Upper lobe of right lung (tissue), 1 donor: ENCODE measurements at regions not wholly inside any gene's neighbourhood (a gene's known extent, or its start where the extent isn't known, plus 50 kb on each side); places are given as distances from the start of the nearest gene placed in this dataset.

Experiments
- ATAC-seq: fragments of 200-7000 bp; cut with Tn5 transposase; one replicate; pipeline ENCODE4 v1.9.1; 2020; ENCODE audit warnings: mild to moderate bottlenecking, moderate library complexity
- DNase-seq: peaks from one replicate; pipeline ENCODE4 v3.0.0-alpha.2; 2020
- H3K27ac ChIP-seq: fragments of 200-600 bp; one replicate; pipeline ENCODE4 v1.8.0; 2022
- H3K27me3 ChIP-seq: fragments of 200-600 bp; one replicate; pipeline ENCODE4 v1.8.0; 2022; ENCODE audit warnings: mild to moderate bottlenecking
- H3K36me3 ChIP-seq: fragments of 200-600 bp; one replicate; pipeline ENCODE4 v1.8.0; 2022
- H3K4me1 ChIP-seq: fragments of 200-600 bp; one replicate; pipeline ENCODE4 v1.8.0; 2022
- H3K4me3 ChIP-seq: fragments of 200-600 bp; one replicate; pipeline ENCODE4 v1.8.0; 2022; ENCODE audit warnings: mild to moderate bottlenecking
- H3K9me3 ChIP-seq: fragments of 200-600 bp; one replicate; pipeline ENCODE4 v1.8.0; 2022
- intact Hi-C: fragments of 100-400 bp; cut with DNase I; formaldehyde crosslinking; loops from one replicate; pipeline ENCODE4 v1.11.0; 2022
- TF ChIP-seq, protein P1 (sequence below): fragments of 200-600 bp; IDR thresholded peaks from one replicate; pipeline ENCODE4 v1.8.0; 2022; ENCODE audit warnings: antibody characterized with exemption
- donor health status: DM: no; HTN: yes; CAD: no; lungs with severe emphysema.

DNA sequence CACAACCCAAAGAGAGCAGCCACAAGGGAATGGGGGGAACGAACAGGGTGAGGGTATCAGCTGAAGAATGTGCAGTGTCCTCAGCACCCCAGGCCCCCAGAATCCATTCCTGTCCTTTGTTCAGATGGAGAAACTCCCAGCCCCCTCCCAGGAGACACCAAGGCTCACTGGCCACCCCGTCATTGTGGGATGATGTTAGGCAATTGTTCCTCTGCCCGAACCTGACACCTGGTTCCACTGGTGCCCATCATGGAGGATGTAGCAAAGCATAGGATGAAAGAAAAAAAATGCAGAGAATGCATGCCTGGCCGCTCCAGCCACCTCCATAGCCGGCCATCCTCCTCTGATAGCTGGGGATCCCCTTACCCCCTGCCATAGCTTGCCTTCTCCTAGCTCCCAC lies 197.3 kb upstream of the TWIST2 start:
- H3K27ac ChIP-seq = no peak overlapping the region
- no peaks in the 10 kb centered on the region for H3K36me3 ChIP-seq
- no peaks in the 10 kb centered on the region for H3K4me1 ChIP-seq
- ATAC-seq = no peak
- TF ChIP-seq, protein P1, sequence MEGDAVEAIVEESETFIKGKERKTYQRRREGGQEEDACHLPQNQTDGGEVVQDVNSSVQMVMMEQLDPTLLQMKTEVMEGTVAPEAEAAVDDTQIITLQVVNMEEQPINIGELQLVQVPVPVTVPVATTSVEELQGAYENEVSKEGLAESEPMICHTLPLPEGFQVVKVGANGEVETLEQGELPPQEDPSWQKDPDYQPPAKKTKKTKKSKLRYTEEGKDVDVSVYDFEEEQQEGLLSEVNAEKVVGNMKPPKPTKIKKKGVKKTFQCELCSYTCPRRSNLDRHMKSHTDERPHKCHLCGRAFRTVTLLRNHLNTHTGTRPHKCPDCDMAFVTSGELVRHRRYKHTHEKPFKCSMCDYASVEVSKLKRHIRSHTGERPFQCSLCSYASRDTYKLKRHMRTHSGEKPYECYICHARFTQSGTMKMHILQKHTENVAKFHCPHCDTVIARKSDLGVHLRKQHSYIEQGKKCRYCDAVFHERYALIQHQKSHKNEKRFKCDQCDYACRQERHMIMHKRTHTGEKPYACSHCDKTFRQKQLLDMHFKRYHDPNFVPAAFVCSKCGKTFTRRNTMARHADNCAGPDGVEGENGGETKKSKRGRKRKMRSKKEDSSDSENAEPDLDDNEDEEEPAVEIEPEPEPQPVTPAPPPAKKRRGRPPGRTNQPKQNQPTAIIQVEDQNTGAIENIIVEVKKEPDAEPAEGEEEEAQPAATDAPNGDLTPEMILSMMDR = no peak
- H3K27me3 ChIP-seq = no peaks in the 10 kb centered on the region
- H3K9me3 ChIP-seq = no peaks in the 10 kb centered on the region
- DNase-seq = no peak
- intact Hi-C loops = no loop called here
- H3K4me3 ChIP-seq = no peak overlapping the region

DNA sequence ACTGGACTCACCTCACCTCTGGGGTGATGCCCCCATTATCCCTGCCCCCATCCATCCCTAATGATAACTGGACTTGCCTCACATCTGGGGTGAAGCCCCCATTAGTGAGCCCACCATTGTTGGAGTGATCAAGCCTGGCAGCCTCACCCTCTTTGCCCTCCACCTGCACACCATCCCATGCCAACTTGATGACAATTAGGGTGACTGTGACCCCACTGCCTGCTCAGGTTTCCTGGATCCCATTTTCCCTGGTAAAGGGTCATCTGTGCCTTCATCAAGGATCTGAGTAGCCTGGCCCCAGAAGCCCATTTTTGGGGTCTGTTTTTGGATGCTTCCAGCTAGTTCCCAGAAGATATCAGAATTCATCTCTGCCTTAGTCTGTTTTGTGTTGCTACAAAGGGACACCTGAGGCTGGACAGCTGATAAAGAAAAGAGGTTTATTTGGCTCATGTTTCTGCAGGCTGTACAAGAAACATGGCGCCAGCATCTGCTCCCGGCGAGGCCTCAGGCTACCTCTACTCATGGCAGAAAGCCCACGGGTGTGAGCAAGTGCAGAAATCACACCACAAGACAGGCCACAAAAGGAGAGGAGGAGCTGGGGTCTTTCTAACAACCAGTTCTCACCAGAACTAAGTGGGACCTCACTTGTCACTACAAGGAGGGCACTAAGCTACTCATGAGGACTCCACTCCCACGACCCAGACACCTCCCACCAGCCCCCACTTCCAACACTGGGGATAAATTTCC lies 196.4 kb upstream of the TWIST2 start:
- DNase-seq = no peak
- H3K27ac ChIP-seq = no peak overlapping the region
- H3K36me3 ChIP-seq = no peaks in the 10 kb centered on the region
- no peak overlapping the region for H3K4me3 ChIP-seq
- intact Hi-C loops = no loop called here
- no peak for ATAC-seq
- no peaks in the 10 kb centered on the region for H3K27me3 ChIP-seq
- H3K9me3 ChIP-seq = no peaks in the 10 kb centered on the region
- TF ChIP-seq, protein P1 = no peak
- H3K4me1 ChIP-seq = no peaks in the 10 kb centered on the region

DNA sequence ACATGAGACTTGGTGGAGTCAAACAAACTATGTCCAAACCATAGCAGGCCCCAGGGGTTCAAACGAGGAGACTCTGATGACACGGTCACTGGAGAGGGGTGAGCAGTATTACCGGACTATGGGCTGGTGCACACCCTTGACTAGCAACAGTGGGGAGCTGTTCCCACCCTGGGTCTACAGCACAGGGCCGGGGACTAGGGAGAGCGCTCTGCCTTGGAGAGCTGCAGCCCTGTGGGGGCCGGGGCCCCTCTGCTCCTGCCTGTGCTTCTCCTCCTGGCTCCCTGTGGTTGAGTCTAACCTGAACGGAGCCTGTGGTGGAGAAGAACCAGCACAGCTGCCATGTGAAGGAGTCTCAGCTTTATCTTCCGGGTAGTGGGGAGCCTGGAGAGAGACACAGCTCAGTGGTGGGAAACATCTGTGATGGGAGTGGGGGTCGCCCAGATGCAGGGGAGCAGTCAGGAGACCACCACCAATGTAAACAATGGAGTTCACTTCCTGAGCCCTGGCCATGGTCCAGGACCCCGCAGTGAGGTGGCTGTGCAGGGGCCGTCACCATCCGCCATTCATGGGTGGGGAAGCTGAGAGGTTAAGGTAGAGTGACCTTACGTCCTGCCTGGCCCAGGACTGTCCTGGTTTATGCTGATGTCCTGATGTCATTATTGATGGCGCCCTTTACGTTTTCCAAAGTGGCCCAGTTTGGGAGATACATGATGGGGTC lies 195.7 kb upstream of the TWIST2 start:
- intact Hi-C loops = no loop called here
- TF ChIP-seq, protein P1 = no peak
- DNase-seq = no peak
- no peaks in the 10 kb centered on the region for H3K36me3 ChIP-seq
- H3K9me3 ChIP-seq = no peaks in the 10 kb centered on the region
- no peak overlapping the region for H3K27ac ChIP-seq
- H3K4me3 ChIP-seq = no peak overlapping the region
- no peaks in the 10 kb centered on the region for H3K27me3 ChIP-seq
- H3K4me1 ChIP-seq = no peaks in the 10 kb centered on the region
- ATAC-seq = no peak

DNA sequence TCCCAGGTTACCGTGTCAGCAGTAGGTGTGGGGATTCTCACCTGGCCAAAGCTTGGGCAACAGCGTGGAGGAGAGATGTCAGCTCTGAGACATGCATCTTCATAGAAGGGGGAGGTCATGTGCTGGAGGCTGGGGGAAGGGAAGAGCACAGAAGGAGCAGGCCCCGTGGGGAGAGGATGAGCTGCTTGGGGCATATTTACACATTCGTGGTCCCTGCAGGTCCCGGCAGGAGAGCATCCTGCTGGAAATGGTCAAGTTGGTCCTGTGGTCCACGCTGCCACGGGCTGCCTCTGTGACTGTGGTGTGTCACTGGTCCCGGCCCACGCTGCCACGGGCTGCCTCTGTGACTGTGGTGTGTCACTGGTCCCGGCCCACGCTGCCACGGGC lies 195.1 kb upstream of the TWIST2 start:
- H3K4me3 ChIP-seq = no peak overlapping the region
- H3K36me3 ChIP-seq = no peaks in the 10 kb centered on the region
- no peak overlapping the region for H3K27ac ChIP-seq
- no peak for ATAC-seq
- TF ChIP-seq, protein P1 = no peak
- no peaks in the 10 kb centered on the region for H3K9me3 ChIP-seq
- no peak for DNase-seq
- intact Hi-C loops = no loop called here
- no peaks in the 10 kb centered on the region for H3K4me1 ChIP-seq
- no peaks in the 10 kb centered on the region for H3K27me3 ChIP-seq

DNA sequence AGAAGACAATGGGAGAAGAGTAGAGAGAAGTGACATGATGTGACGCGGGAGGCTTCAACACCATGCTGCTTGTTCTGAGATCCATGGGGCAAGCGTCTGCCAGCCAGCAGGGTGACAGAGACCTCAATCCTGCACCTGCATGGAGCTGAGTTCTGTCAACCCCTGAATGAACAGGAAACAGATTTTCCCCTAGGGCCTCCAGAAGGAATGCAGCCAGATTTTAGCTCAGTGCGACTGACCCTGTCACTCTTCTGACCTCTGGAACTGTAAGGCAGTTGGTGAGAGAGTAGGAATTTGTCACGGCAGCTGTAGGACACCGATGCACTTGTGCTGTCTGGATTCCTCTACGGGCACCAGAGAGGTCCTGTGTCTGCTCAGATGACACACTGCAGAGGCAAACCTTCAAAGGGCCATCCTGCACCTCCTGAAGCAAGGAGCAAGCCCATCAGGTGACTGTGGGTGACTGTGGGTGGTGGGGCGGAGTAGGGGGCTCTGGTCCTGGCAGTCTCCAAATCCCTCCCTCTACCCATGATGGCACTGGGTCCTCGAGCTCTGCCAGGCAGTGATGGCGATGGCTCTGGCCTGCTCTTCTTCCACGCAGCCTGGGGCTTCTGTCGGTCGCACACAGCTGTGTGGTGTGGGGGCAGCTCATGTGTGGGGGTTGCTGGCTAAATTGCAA lies 194.3 kb upstream of the TWIST2 start:
- H3K27me3 ChIP-seq = no peaks in the 10 kb centered on the region
- intact Hi-C loops = no loop called here
- no peak for ATAC-seq
- H3K9me3 ChIP-seq = no peaks in the 10 kb centered on the region
- no peak for DNase-seq
- H3K27ac ChIP-seq = no peak overlapping the region
- H3K4me3 ChIP-seq = no peak overlapping the region
- no peaks in the 10 kb centered on the region for H3K36me3 ChIP-seq
- TF ChIP-seq, protein P1 = no peak
- H3K4me1 ChIP-seq = no peaks in the 10 kb centered on the region
